RKO (cell line): ENCODE measurements at regions not wholly inside any gene's neighbourhood (a gene's known extent, or its start where the extent isn't known, plus 50 kb on each side); places are given as distances from the start of the nearest gene placed in this dataset.
"Not testable (repeated sequence)": the region's sequence is repeated elsewhere in the genome, so short reads cannot be mapped to it uniquely, and the experiment has no call there.

ENCODE experiments used
- DNase-seq: peaks from one replicate; pipeline ENCODE4 v3.0.0-alpha.2; 2016; ENCODE audit warnings: low spot score

GRCh38 chr2:113551637-113552318, 53.3 kb downstream of the FOXD4L1 start:
- DNase-seq: peak; percentile 40

GRCh38 chr2:113559820-113560219, 61.4 kb downstream of the FOXD4L1 start:
- DNase-seq: not testable (repeated sequence)

GRCh38 chr2:113562662-113563061, 64.2 kb downstream of the FOXD4L1 start:
- not testable (repeated sequence) for DNase-seq

GRCh38 chr2:113566674-113567480, 60.2 kb upstream of the RABL2A start:
- not testable (repeated sequence) for DNase-seq

- DNase-seq: not testable (repeated sequence)
Observed at GRCh38 chr2:113567481-113567849, 59.6 kb upstream of the RABL2A start.

- not testable (repeated sequence) for DNase-seq
Observed at GRCh38 chr2:113568231-113568630, 58.8 kb upstream of the RABL2A start.

- not testable (repeated sequence) for DNase-seq
Observed at GRCh38 chr2:113570082-113570481, 57.0 kb upstream of the RABL2A start.

GRCh38 chr2:113570509-113571009, 56.5 kb upstream of the RABL2A start:
- DNase-seq: not testable (repeated sequence)

GRCh38 chr2:113571482-113572068, 55.5 kb upstream of the RABL2A start:
- DNase-seq: not testable (repeated sequence)

- not testable (repeated sequence) for DNase-seq
Observed at GRCh38 chr2:113575721-113576120, 51.3 kb upstream of the RABL2A start.

GRCh38 chr2:113576353-113576752, 50.7 kb upstream of the RABL2A start:
- DNase-seq: not testable (repeated sequence)
